DMS53 treated with DMSO at 0.1 percent for 48 hours (cell line): ENCODE measurements at regions not wholly inside any gene's neighbourhood (a gene's known extent, or its start where the extent isn't known, plus 50 kb on each side); places are given as distances from the start of the nearest gene placed in this dataset.

Experiments
- DNase-seq: peaks from one replicate; lab custom pipeline; 2025; ENCODE audit not compliant: unreplicated experiment; lab: John Stamatoyannopoulos, UW

GRCh38 chr15:96019114-96019513, 311.4 kb upstream of the NR2F2 start:
- DNase-seq: no peak

- no peak for DNase-seq
Observed at GRCh38 chr15:96020133-96020532, 310.4 kb upstream of the NR2F2 start.

GRCh38 chr15:96020797-96021196, 309.7 kb upstream of the NR2F2 start:
- no peak for DNase-seq

DNA sequence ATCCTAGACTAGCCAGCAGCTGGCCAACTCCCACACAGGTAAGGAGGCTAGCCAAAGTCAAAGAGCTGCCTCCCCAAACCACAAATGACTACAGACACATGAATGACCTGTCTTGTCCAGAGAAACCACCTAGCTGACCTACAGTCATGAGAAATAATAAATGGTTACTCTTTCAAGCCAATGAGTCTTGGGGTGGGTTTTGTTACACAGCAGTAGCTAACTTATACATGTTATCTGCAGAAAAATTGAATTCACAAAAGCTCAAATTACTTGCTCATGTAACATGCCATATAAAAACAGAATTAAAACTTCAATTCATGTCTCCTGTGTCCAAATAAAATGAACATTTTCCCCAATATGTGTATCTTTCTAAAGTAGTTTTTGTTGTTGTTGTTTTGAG, 307.4 kb upstream of the NR2F2 start:
- DNase-seq: no peak

DNA sequence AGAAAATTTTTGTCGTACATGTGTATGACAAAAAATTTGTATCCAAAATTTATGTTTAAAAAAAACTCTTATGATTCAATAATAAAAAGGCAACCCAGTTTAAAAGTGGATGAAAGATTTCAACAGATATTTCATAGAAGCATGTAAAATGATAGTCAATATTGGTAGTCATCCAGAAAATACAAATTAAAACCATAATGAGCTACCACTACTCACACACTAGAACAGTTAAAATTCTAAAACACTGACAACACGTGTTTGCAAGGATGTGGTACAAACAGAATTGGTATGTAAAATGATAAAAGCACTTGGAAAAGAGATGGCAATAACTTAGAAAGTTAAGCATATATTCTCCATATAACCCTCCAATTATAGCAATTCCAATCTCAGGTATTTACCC, 303.0 kb upstream of the NR2F2 start:
- no peak for DNase-seq

DNA sequence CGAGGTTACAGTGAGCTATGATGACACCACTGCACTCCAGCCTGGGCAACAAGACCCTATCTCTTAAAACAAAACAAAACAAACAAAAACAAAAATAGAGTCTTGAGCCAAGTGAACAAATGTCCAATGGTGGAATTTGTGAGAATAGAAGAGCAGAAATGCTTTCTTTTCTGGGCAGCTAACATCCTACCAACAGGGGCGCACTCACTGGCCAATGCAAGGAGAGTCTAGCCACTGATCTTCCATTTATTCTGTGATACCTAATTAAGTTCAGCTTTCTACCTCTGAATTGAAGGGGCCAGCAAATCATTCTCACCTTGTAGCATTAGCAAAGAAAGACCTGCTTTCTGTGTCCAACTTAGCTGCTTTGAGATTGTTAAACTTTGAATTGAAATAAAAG, 301.9 kb upstream of the NR2F2 start:
- no peak for DNase-seq

GRCh38 chr15:96029172-96029571, 301.3 kb upstream of the NR2F2 start:
- DNase-seq: no peak

DNA sequence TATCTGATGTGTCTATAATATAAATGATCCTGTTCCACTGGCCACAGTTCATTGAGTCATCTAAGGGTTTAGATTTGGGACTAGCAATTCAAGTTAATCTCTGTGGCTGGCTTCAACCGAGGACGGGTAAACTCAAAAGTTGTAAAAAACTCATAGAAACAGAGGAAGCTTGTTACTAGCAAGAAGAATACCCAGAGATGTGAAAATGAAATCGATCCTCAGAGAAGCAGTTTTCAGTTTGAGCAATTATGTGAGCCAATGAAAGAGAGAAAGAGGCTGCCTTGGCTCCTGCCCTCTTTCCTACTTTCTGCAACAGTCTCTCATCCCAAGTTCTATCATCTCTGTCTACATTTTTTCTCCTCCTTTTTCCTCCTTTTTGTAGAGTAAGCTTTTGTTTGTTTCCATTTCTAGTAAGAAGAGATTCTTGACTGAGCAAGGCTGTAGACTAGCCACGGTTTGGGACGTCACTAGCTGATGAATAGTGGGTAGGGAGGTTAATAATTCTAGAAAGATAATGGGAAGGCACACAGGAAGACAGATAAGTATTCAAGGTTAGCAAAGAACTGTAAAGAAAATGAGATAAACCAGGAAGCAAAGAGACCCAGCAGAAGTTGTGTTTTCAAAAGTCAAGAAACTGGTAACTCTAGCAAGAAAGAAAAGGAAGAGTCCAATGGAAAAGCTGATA, 298.9 kb upstream of the NR2F2 start:
- DNase-seq: no peak

GRCh38 chr15:96035091-96035490, 295.4 kb upstream of the NR2F2 start:
- DNase-seq: no peak

GRCh38 chr15:96035635-96036034, 294.9 kb upstream of the NR2F2 start:
- no peak for DNase-seq

- DNase-seq: no peak
Observed at GRCh38 chr15:96037584-96037983, 292.9 kb upstream of the NR2F2 start.

GRCh38 chr15:96038131-96038530, 292.4 kb upstream of the NR2F2 start:
- no peak for DNase-seq

DNA sequence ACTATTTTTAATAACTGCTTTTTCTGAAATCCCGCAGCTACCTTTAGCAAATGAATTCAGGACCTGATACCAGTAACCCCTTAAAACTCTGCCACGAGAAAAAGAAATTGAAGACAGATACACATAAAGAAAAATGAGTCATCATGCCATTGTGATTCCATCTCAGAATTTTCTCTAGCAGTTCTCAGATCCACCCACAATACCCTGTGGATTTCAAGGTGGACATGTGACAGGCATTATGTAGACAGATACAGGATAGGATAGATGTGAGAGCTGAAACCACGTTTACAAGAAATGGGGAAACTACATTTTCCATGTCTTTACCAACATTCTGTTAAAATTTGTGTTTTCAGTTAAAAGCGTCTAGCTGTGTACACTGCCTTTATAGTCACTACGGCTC, 291.9 kb upstream of the NR2F2 start:
- DNase-seq: no peak

DNA sequence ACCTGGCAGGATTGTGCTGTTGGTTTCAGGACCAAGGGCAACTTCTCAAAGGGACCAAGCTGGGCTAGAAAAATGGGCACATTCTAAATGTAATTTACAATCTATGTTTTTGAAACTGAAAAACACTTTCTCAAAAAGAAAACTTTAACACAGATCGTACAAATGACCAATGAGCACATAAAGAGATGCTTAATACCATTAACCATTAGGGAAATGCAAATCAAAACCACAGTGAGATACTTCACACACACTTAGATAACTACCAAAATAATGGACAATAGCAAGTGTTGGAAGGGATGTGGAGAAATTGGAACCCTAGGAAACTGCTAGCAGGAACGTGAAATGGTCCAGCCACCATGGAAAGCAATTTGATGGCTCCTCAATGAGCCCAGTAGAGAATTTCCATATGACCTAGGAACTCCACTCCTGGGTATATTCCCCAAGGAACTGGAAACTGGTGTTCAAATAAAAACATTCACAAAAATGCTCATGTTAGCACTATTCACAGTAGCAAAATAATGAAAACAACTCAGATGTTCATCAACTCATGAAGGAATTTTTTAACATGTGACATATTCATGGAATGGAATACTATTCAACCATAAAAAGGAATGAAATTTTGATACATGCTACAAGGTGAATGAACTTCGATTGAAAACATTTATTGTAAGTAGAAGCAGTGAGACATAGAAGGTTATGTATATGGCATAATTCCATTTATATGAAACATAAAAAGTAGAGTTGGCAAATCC, 288.3 kb upstream of the NR2F2 start:
- no peak for DNase-seq

GRCh38 chr15:96042734-96043224, 287.7 kb upstream of the NR2F2 start:
- no peak for DNase-seq

- no peak for DNase-seq
Observed at GRCh38 chr15:96043591-96044171, 286.8 kb upstream of the NR2F2 start.

DNA sequence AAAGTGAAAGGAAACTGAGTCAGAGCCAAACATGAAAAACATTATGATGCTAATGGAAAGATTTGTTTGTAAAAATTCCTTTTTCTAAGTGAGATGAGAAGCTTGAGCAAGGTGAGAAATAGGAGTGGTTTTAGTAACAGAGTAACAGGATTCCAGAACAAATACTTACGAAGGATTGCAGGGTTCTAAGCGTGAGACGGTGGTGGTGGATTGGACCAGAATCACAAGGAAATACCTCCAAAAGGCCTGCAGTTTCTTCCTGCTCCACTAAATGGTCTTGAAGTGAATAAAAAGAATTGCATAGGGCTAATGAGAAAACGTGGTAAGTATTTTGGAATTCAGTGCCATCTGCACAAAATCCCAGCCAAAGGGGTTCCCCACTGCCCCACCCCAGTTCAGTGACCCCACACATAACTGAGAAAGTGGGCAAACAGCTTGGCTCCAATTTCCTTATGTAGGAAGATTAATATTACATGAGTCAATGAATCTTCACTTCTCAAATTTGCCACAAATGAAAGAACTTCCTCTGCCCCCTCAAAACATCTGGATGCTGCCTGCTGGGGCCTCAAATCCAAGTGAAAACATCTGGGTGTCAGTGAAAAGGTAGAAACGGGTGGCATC, 283.8 kb upstream of the NR2F2 start:
- DNase-seq: no peak

- no peak for DNase-seq
Observed at GRCh38 chr15:96047255-96047931, 283.1 kb upstream of the NR2F2 start.

GRCh38 chr15:96049323-96049722, 281.2 kb upstream of the NR2F2 start:
- no peak for DNase-seq

DNA sequence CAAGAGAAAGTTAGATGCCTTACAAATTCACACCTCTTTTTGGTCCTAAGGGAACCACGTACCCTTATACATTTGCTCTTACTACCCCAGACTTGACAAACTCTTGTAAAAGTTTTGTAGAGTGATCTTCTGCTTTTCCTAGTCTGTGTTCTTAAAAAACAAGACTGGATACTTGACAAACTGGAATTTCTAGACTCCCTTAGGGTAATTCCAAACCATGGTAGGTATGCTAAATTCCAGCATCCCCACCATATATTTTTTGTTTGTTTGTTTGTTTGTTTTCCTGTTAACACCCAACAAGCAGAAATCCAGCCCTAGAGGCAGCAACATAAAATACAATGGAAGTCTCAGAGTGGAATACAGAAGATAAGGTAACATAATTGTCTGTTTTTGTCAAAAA, 280.7 kb upstream of the NR2F2 start:
- no peak for DNase-seq

DNA sequence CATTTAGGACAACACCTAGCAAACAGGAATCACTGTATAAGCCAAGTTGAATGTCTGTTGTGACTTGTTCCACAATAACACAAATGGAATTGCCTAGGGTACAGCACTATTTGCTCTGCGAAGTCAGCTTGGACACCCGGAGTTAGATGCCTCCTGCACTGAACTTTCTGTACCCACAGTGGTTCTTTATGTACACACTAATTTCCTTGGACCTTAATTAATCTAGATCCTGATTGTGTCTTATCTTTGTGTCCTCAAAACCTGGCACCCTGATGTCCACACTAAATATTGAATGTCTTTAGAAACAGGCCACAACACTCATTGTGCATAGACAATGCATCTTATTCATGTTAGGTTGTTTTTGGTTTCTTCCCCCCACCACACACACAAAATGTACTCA, 278.9 kb upstream of the NR2F2 start:
- DNase-seq: no peak
